Spleen (tissue), 7 donors: ENCODE measurements at regions not wholly inside any gene's neighbourhood (a gene's known extent, or its start where the extent isn't known, plus 50 kb on each side); places are given as distances from the start of the nearest gene placed in this dataset.
"Not testable (repeated sequence)": the region's sequence is repeated elsewhere in the genome, so short reads cannot be mapped to it uniquely, and the experiment has no call there.

ENCODE experiments used
- CTCF ChIP-seq, 11 experiments: fragments of 200-600 bp in 7 of 11; fragments of 450-650 bp in 4 of 11; sonication (generic) in 4 of 11; IDR thresholded peaks in 8 of 11; conservative IDR thresholded peaks in 3 of 11; 1 replicate in 7 of 11; 2 replicates in 4 of 11; pipeline versions ENCODE4 v1.4.0 to v1.8.0; 2016 to 2021; ENCODE audit warnings: antibody characterized with exemption in 11 of 11, inconsistent platforms in 4 of 11, mild to moderate bottlenecking in 1 of 11
- POLR2A ChIP-seq, 3 donors: fragments of 450-650 bp; IDR thresholded peaks; one replicate each; pipeline ENCODE4 v1.5.1; 2017; ENCODE audit warnings: antibody characterized with exemption in 3 of 3, mild to moderate bottlenecking in 1 of 3
- donor health status: DM: no; HTN: no; CAD: no; lungs with moderate emphysema.
- donor health status: DM: no; HTN: no; CAD: no.
- donor health status: DM: no; HTN: no; CAD: no.

- not testable (repeated sequence) for TF ChIP-seq POLR2A (IDR thresholded peaks at IDR 0.05); CTCF (IDR thresholded peaks at IDR 0.05 in 8 of 11, conservative IDR thresholded peaks at IDR 0.05 in 3 of 11)
Observed at GRCh38 chr9:39744898-39745297, 389.4 kb downstream of the SPATA31A1 start.
